Stomach (tissue), 8 donors: ENCODE measurements at regions not wholly inside any gene's neighbourhood (a gene's known extent, or its start where the extent isn't known, plus 50 kb on each side); places are given as distances from the start of the nearest gene placed in this dataset.
A peak's percentile ranks its signal among the peaks of the same experiment; 100 is the strongest.

Experiments used
- DNase-seq, 2 donors: peaks; one replicate each; pipeline versions ENCODE4 v3.0.0 to v3.0.0-alpha.2; 2013 to 2019
- H3K27ac ChIP-seq, 5 donors: fragments of 200-600 bp in 4 of 5; sonication (generic) in 4 of 5; one replicate each; pipeline ENCODE4 v1.5.1; 2013 to 2019; ENCODE audit warnings: mild to moderate bottlenecking in 1 of 5, moderate library complexity in 1 of 5
- H3K27me3 ChIP-seq, 3 donors: fragments of 200-600 bp; sonication (generic); one replicate each; pipeline ENCODE4 v1.5.1; 2017 to 2019; ENCODE audit warnings: mixed run types in 1 of 3
- H3K36me3 ChIP-seq, 4 donors: fragments of 200-600 bp; sonication (generic); 1 replicate in 3 of 4; 2 replicates in 1 of 4; pipeline ENCODE4 v1.5.1; 2016 to 2019
- H3K4me1 ChIP-seq, 4 donors: fragments of 200-600 bp; sonication (generic); one replicate each; pipeline ENCODE4 v1.5.1; 2016 to 2019
- H3K4me3 ChIP-seq, 4 donors: fragments of 200-600 bp; sonication (generic) in 3 of 4; one replicate each; pipeline ENCODE4 v1.5.1; 2016 to 2019; ENCODE audit warnings: mild to moderate bottlenecking in 1 of 4
- H3K9me3 ChIP-seq, 4 donors: fragments of 200-600 bp; sonication (generic); one replicate each; pipeline ENCODE4 v1.5.1; 2016 to 2019
- EP300 ChIP-seq: sonication (generic); formaldehyde crosslinking; IDR thresholded peaks from one replicate; pipeline ENCODE4 v1.6.1; 2017; ENCODE audit warnings: antibody characterized with exemption
- POLR2A ChIP-seq, 4 donors: fragments of 450-650 bp; IDR thresholded peaks; one replicate each; pipeline ENCODE4 v1.6.1; 2016; ENCODE audit warnings: antibody characterized with exemption in 4 of 4, control low read depth in 2 of 4, mild to moderate bottlenecking in 1 of 4, moderate library complexity in 1 of 4
- POLR2AphosphoS5 ChIP-seq, 3 donors: sonication (generic); formaldehyde crosslinking; IDR thresholded peaks; one replicate each; pipeline ENCODE4 v1.6.1; 2016; ENCODE audit warnings: antibody characterized with exemption in 3 of 3
- WGBS, 5 donors: extraction: QIAGEN DNeasy Blood & Tissue Kit in 3 of 5; methylation state at CpG; one replicate each; pipeline versions ENCODE4 v1.1.5 to v1.1.7; 2013 to 2018; 5-methylcytosine and 5-hydroxymethylcytosine counted together
- intact Hi-C: fragments of 100-400 bp; cut with DNase I; formaldehyde crosslinking; loops from one replicate; pipeline ENCODE4 v1.15.1; 2023; ENCODE audit warnings: low total_unique reads
- TF ChIP-seq, protein P1 (sequence below), 7 experiments: fragments of 450-650 bp in 4 of 7; fragments of 200-600 bp in 3 of 7; sonication (generic) in 3 of 7; IDR thresholded peaks; one replicate each; pipeline ENCODE4 v1.5.1; 2016 to 2019; ENCODE audit warnings: antibody characterized with exemption in 7 of 7, control low read depth in 2 of 7, mild to moderate bottlenecking in 1 of 7
- donor health status: healthy with polysubstance abuse.
- donor health status: Bipolar disorder and iron deficiency.
- donor health status: healthy.

DNA sequence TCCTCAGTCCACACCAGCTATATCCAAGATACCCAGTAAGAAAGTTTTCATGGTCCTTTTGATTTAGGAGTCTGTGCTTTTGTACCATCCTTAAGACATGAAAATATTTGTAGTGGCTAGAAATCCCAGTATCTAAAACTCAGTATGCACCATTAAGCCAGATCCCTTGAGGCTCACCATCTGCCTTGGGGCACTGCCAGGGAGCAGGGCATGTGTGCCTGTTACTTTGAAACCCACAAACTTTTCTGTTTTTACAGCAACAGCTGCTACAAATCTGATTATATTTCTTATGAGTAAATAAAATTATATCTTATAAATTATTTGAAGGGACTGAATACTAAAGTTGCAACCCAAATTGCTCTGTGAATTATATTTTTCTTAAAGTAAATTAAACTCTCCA lies 290.5 kb upstream of the MANEA start:
- intact Hi-C loops = no loop called here
- Histone ChIP-seq H3K4me1 (no peaks in the 10 kb centered on the region), H3K9me3 (no peaks in the 10 kb centered on the region), H3K27ac (no peak overlapping the region), H3K4me3 (no peak overlapping the region), H3K27me3 (no peaks in the 10 kb centered on the region), H3K36me3 (no peaks in the 10 kb centered on the region)
- TF ChIP-seq, protein P1, sequence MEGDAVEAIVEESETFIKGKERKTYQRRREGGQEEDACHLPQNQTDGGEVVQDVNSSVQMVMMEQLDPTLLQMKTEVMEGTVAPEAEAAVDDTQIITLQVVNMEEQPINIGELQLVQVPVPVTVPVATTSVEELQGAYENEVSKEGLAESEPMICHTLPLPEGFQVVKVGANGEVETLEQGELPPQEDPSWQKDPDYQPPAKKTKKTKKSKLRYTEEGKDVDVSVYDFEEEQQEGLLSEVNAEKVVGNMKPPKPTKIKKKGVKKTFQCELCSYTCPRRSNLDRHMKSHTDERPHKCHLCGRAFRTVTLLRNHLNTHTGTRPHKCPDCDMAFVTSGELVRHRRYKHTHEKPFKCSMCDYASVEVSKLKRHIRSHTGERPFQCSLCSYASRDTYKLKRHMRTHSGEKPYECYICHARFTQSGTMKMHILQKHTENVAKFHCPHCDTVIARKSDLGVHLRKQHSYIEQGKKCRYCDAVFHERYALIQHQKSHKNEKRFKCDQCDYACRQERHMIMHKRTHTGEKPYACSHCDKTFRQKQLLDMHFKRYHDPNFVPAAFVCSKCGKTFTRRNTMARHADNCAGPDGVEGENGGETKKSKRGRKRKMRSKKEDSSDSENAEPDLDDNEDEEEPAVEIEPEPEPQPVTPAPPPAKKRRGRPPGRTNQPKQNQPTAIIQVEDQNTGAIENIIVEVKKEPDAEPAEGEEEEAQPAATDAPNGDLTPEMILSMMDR (IDR thresholded peaks at IDR 0.05) = no peak
- TF ChIP-seq POLR2A (IDR thresholded peaks at IDR 0.05) = no peak
- TF ChIP-seq POLR2AphosphoS5 (IDR thresholded peaks at IDR 0.05) = no peak
- no peak for TF ChIP-seq EP300
- peak in 1 of 2 donors; percentile 9 for DNase-seq

DNA sequence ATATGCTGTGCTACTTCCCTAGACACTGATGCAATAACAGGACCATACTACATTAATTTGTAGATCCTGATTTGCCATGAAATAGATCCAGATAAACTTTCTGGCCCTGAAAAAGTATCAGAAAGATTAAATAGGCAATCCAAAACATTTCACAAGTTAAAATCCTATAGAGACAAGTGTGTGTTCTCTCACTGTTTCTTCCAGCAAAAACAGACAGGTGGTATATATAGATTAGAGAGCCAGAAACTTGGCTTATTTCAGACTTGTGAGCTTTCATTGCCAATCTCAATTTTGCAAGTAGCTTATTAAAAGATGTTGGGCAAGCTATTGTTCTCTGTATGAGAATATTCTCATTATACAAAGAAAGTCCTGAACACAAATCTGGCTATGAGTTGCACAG lies 289.1 kb upstream of the MANEA start:
- no peak for DNase-seq
- H3K4me1 ChIP-seq = no peaks in the 10 kb centered on the region
- no peaks in the 10 kb centered on the region for H3K9me3 ChIP-seq
- intact Hi-C loops = no loop called here
- H3K36me3 ChIP-seq = no peaks in the 10 kb centered on the region
- TF ChIP-seq POLR2A (IDR thresholded peaks at IDR 0.05) = no peak
- TF ChIP-seq POLR2AphosphoS5 (IDR thresholded peaks at IDR 0.05) = no peak
- TF ChIP-seq EP300 = no peak
- H3K4me3 ChIP-seq = no peak overlapping the region
- no peak overlapping the region for H3K27ac ChIP-seq
- H3K27me3 ChIP-seq = no peaks in the 10 kb centered on the region

DNA sequence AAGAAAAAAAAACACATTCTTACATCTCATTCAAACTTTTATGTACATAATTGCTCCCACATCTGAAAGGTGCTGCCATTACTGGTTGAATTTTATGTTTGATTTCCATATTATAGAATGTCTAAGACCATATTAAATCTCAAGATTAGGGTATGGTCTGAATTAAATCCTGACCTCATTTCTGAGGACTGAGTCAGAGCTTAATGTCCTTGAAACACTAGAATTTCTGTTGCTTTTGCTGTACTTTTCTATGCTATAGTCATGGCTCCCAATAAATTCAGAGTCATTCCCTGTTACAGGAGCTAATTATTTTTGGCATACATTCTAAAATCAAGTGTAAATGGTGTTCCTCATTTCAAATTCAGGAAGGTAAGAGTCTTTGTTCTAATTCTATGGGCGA lies 285.3 kb upstream of the MANEA start:
- Histone ChIP-seq H3K36me3 (no peaks in the 10 kb centered on the region), H3K27ac (no peak overlapping the region), H3K4me1 (no peaks in the 10 kb centered on the region), H3K27me3 (no peaks in the 10 kb centered on the region), H3K4me3 (no peak overlapping the region), H3K9me3 (no peaks in the 10 kb centered on the region)
- TF ChIP-seq EP300 (no peak), POLR2A (IDR thresholded peaks at IDR 0.05) (no peak), POLR2AphosphoS5 (IDR thresholded peaks at IDR 0.05) (no peak)
- TF ChIP-seq, protein P1 (IDR thresholded peaks at IDR 0.05) = no peak
- WGBS, 5 donors = 81 to 88% (median 83%) methylated on average over 1 of the region's 1 CpG
- no peak for DNase-seq
- intact Hi-C loops = no loop called here

DNA sequence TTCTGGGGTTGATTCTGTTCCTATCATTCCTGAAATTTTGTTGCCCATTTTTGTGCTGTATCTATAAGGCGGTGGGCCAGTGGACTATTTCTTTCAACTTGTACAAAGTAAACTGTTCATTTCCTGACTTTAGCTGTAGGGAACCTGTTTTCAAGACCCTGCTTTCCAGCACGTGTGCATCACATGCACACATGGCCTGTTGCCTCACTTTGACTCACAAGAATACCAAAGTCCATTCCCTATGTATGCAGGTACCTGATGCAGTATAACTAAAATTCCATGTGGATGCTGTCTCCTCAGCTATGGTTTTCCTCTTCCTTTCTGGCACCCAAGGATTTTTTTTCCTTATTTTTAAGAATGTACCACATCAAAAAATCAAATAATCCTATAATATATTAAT lies 284.1 kb upstream of the MANEA start:
- H3K4me3 ChIP-seq = no peak overlapping the region
- no peaks in the 10 kb centered on the region for H3K9me3 ChIP-seq
- DNase-seq = no peak
- TF ChIP-seq, protein P1 (IDR thresholded peaks at IDR 0.05) = no peak
- no peak for TF ChIP-seq POLR2AphosphoS5 (IDR thresholded peaks at IDR 0.05)
- TF ChIP-seq POLR2A (IDR thresholded peaks at IDR 0.05) = no peak
- TF ChIP-seq EP300 = no peak
- 52 to 64% (median 60%) methylated on average over 2 of the region's 2 CpGs for WGBS, 5 donors
- intact Hi-C loops = no loop called here
- no peaks in the 10 kb centered on the region for H3K27me3 ChIP-seq
- H3K4me1 ChIP-seq = no peaks in the 10 kb centered on the region
- H3K36me3 ChIP-seq = no peaks in the 10 kb centered on the region
- H3K27ac ChIP-seq = no peak overlapping the region

- 20 to 33% (median 25%) methylated on average over 2 of the region's 2 CpGs for WGBS, 5 donors
- Histone ChIP-seq H3K27me3 (no peaks in the 10 kb centered on the region), H3K4me3 (no peak overlapping the region), H3K9me3 (no peaks in the 10 kb centered on the region), H3K36me3 (no peaks in the 10 kb centered on the region), H3K27ac (no peak overlapping the region), H3K4me1 (no peaks in the 10 kb centered on the region)
- DNase-seq = no peak
- no peak for TF ChIP-seq POLR2A (IDR thresholded peaks at IDR 0.05)
- TF ChIP-seq EP300 = no peak
- TF ChIP-seq POLR2AphosphoS5 (IDR thresholded peaks at IDR 0.05) = no peak
- TF ChIP-seq, protein P1 (IDR thresholded peaks at IDR 0.05) = no peak
- intact Hi-C loops = no loop called here
These were observed 283.3 kb upstream of the MANEA start for GRCh38 chr6:95294043-95294442.
